SK-N-SH (cell line): ENCODE measurements at regions not wholly inside any gene's neighbourhood (a gene's known extent, or its start where the extent isn't known, plus 50 kb on each side); places are given as distances from the start of the nearest gene placed in this dataset.

Experiments used
- CTCF ChIA-PET: fragments of 300-600, 350-600 bp; formaldehyde crosslinking; extraction: SDS; loops from one replicate; lab custom pipeline; 2021; lab: Yijun Ruan, JAX
- POLR2A ChIA-PET: fragments of 350-600 bp; sonication (Branson Sonifier 250); formaldehyde crosslinking; extraction: SDS; loops from one replicate; lab custom pipeline; 2020; ENCODE audit warnings: antibody characterized with exemption, inconsistent platforms; lab: Yijun Ruan, JAX
- DNase-seq: peaks from one replicate; pipeline ENCODE4 v3.0.0; 2012
- H2AFZ ChIP-seq: fragments of 200-600 bp; sonication (generic); 2 replicates; pipeline ENCODE4 v1.8.1; 2016; ENCODE audit warnings: antibody characterized with exemption, mild to moderate bottlenecking, low read depth
- H3F3A ChIP-seq: fragments of 200-600 bp; sonication (generic); replicated peaks from 2 replicates; pipeline ENCODE3; 2016; ENCODE audit warnings: antibody characterized with exemption, mild to moderate bottlenecking; ENCODE audit not compliant: insufficient read depth
- H3K27ac ChIP-seq, 2 experiments: fragments of 200-500 bp in 1 of 2; fragments of 200-600 bp in 1 of 2; sonication (Bioruptor generic) in 1 of 2; sonication (generic), shearing (Covaris generic) in 1 of 2; 2 replicates each; pipeline versions ENCODE4 v1.5.1 to v1.6.1; 2014 to 2016; ENCODE audit warnings: low read depth in 2 of 2, inconsistent platforms in 1 of 2, low read length in 1 of 2, mild to moderate bottlenecking in 1 of 2, mixed read lengths in 1 of 2
- H3K27me3 ChIP-seq: fragments of 200-600 bp; sonication (generic), shearing (Covaris generic); 2 replicates; pipeline ENCODE4 v1.6.1; 2016; ENCODE audit warnings: mixed run types; ENCODE audit not compliant: insufficient read depth
- H3K36me3 ChIP-seq, 2 experiments: fragments of 200-500 bp in 1 of 2; fragments of 200-600 bp in 1 of 2; sonication (Bioruptor generic) in 1 of 2; sonication (generic) in 1 of 2; replicated peaks in 1 of 2; 2 replicates each; pipeline versions ENCODE3 to v1.5.1; 2014 to 2016; ENCODE audit warnings: low read length in 1 of 2, mild to moderate bottlenecking in 1 of 2; ENCODE audit not compliant: insufficient read depth in 2 of 2, control insufficient read depth in 1 of 2
- H3K4me1 ChIP-seq, 2 experiments: fragments of 200-500 bp in 1 of 2; fragments of 200-600 bp in 1 of 2; sonication (Bioruptor generic) in 1 of 2; sonication (generic), shearing (Covaris generic) in 1 of 2; 2 replicates each; pipeline versions ENCODE4 v1.5.1 to v1.6.1; 2014 to 2016; ENCODE audit warnings: low read depth in 1 of 2, low read length in 1 of 2, mixed run types in 1 of 2; ENCODE audit not compliant: insufficient read depth in 2 of 2, control insufficient read depth in 1 of 2
- H3K4me2 ChIP-seq: fragments of 200-600 bp; sonication (generic), shearing (Covaris generic); 2 replicates; pipeline ENCODE4 v1.6.1; 2017; ENCODE audit warnings: mixed run types
- H3K4me3 ChIP-seq, 2 experiments: fragments of 200-500 bp in 1 of 2; fragments of 200-600 bp in 1 of 2; sonication (Bioruptor generic) in 1 of 2; sonication (generic), shearing (Covaris generic) in 1 of 2; 2 replicates each; pipeline versions ENCODE4 v1.5.1 to v1.8.1; 2014 to 2016; ENCODE audit warnings: low read depth in 2 of 2, inconsistent platforms in 1 of 2, low read length in 1 of 2, mild to moderate bottlenecking in 1 of 2, mixed read lengths in 1 of 2, moderate library complexity in 1 of 2
- H3K79me2 ChIP-seq: fragments of 200-600 bp; sonication (generic); 2 replicates; pipeline ENCODE4 v1.8.1; 2017; ENCODE audit warnings: mild to moderate bottlenecking; ENCODE audit not compliant: insufficient read depth
- H3K9ac ChIP-seq: fragments of 200-600 bp; sonication (generic); 2 replicates; pipeline ENCODE4 v1.6.1; 2017; ENCODE audit warnings: mixed run types
- H3K9me2 ChIP-seq: fragments of 200-600 bp; sonication (generic); 2 replicates; pipeline ENCODE4 v1.6.1; 2017; ENCODE audit warnings: mixed run types
- H3K9me3 ChIP-seq: fragments of 200-600 bp; sonication (generic); 2 replicates; pipeline ENCODE4 v1.6.1; 2017; ENCODE audit warnings: mixed run types, mild to moderate bottlenecking, moderate library complexity
- H4K20me1 ChIP-seq: fragments of 200-600 bp; sonication (generic); 2 replicates; pipeline ENCODE4 v1.6.1; 2017; ENCODE audit warnings: mild to moderate bottlenecking, mixed run types; ENCODE audit not compliant: insufficient read depth
- ELF1 ChIP-seq: IDR thresholded peaks from 2 replicates; pipeline ENCODE4 v1.4.0; 2012
- FOSL2 ChIP-seq: IDR thresholded peaks from 2 replicates; pipeline ENCODE4 v1.4.0; 2012; ENCODE audit warnings: low read depth, mild to moderate bottlenecking, moderate library complexity, borderline replicate concordance
- GATA2 ChIP-seq: sonication (generic); formaldehyde crosslinking; IDR thresholded peaks from 2 replicates; pipeline ENCODE4 v1.5.0; 2020; ENCODE audit warnings: mild to moderate bottlenecking, missing genetic modification reagents
- MEF2A ChIP-seq: IDR thresholded peaks from 2 replicates; pipeline ENCODE4 v1.4.0; 2012; ENCODE audit warnings: low read depth, borderline replicate concordance
- MXI1 ChIP-seq: IDR thresholded peaks from 2 replicates; pipeline ENCODE4 v1.6.1; 2012; ENCODE audit warnings: mild to moderate bottlenecking, low read depth, low read length, improper control_type of control experiment
- NFIC ChIP-seq: IDR thresholded peaks from 2 replicates; pipeline ENCODE4 v1.4.0; 2012; ENCODE audit warnings: borderline replicate concordance
- NRF1 ChIP-seq: IDR thresholded peaks from 2 replicates; pipeline ENCODE4 v1.6.1; 2012; ENCODE audit warnings: low read depth, mild to moderate bottlenecking, low read length
- RAD21 ChIP-seq: IDR thresholded peaks from 2 replicates; pipeline ENCODE4 v1.6.1; 2012; ENCODE audit warnings: mild to moderate bottlenecking, low read length
- RFX5 ChIP-seq: IDR thresholded peaks from 2 replicates; pipeline ENCODE4 v1.6.1; 2012; ENCODE audit warnings: mild to moderate bottlenecking, improper control_type of control experiment, low read length
- RXRA ChIP-seq: IDR thresholded peaks from 2 replicates; pipeline ENCODE4 v1.4.0; 2012; ENCODE audit warnings: low read depth, mild to moderate bottlenecking, borderline replicate concordance
- TCF12 ChIP-seq: IDR thresholded peaks from 2 replicates; pipeline ENCODE4 v1.4.0; 2012
- WGBS: methylation state at CpG from one replicate; pipeline ENCODE4 v1.1.6; 2017; ENCODE audit warnings: low lambda C conversion rate; 5-methylcytosine and 5-hydroxymethylcytosine counted together
- TF ChIP-seq, protein P1 (sequence below): IDR thresholded peaks from 2 replicates; pipeline ENCODE4 v1.6.1; 2012; ENCODE audit warnings: mild to moderate bottlenecking, low read depth, low read length, moderate library complexity
- TF ChIP-seq, protein P2 (sequence below): fragments of 150-350 bp; IDR thresholded peaks from 2 replicates; pipeline ENCODE4 v1.6.1; 2017; ENCODE audit warnings: antibody characterized with exemption, low read length, low read depth, borderline replicate concordance
- TF ChIP-seq, protein P3 (sequence below): fragments of 200-600 bp; sonication (generic); IDR thresholded peaks from 2 replicates; pipeline ENCODE4 v1.6.1; 2017; ENCODE audit warnings: antibody characterized with exemption, mild to moderate bottlenecking, moderate library complexity
- TF ChIP-seq, protein P4 (sequence below): IDR thresholded peaks from 2 replicates; pipeline ENCODE4 v1.4.0; 2012; ENCODE audit warnings: low read depth, borderline replicate concordance
- TF ChIP-seq, protein P5 (sequence below): IDR thresholded peaks from 2 replicates; pipeline ENCODE4 v1.4.0; 2012; ENCODE audit warnings: low read depth, borderline replicate concordance

DNA sequence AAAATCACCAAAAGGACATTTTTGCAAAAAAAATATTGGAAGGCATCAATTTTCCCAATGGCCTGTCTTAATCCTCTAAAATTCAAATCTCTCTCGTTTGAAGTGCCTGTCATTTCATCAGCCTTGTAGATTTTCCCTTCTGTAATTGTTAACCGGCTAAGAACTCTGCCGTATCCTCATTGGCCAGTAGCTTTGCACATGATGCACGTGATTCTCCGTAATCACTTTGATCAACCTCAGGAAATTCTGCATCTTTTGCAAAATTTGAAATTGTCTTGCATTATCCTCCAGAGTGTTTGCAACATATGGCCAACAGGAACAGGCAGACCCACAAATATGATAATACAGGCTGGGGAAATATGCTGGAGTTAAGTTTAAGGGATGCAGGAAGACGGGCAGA is 184.2 kb upstream of the RPL38 start:
- no peak for DNase-seq
- H3K4me1 ChIP-seq, result peaks cover 0 to 2% of the 10 kb centered on the region in 2 experiments; a peak in 1 of 4 replicates
- H3F3A ChIP-seq, result no peaks in the 10 kb centered on the region
- H3K9me3 ChIP-seq, result 0 out of 2 replicates have a peak, but pooled peaks cover 3% of the 10 kb centered on the region
- H3K36me3 ChIP-seq, result no peaks in the 10 kb centered on the region
- H3K79me2 ChIP-seq, result no peaks in the 10 kb centered on the region
- no peaks in the 10 kb centered on the region for H4K20me1 ChIP-seq
- H3K9me2 ChIP-seq, result no peaks in the 10 kb centered on the region
- no peak overlapping the region for H3K4me3 ChIP-seq
- no peak overlapping the region for H3K27ac ChIP-seq
- POLR2A ChIA-PET, result no interaction called here
- H3K4me2 ChIP-seq, result no peak overlapping the region
- WGBS, result 53% methylated on average over 6 of the region's 6 CpGs
- CTCF ChIA-PET, result interaction anchor here (0.6 to 3.6 kb wide), 4 partner anchors 10 to 1120 kb away, joined by 3 to 12 read pairs (median 5); no protein-coding TSS in a partner anchor
- H3K9ac ChIP-seq, result no peak overlapping the region
- TF ChIP-seq GATA2 (CRISPR knock-in tag), result no peak
- TF ChIP-seq, protein P1, sequence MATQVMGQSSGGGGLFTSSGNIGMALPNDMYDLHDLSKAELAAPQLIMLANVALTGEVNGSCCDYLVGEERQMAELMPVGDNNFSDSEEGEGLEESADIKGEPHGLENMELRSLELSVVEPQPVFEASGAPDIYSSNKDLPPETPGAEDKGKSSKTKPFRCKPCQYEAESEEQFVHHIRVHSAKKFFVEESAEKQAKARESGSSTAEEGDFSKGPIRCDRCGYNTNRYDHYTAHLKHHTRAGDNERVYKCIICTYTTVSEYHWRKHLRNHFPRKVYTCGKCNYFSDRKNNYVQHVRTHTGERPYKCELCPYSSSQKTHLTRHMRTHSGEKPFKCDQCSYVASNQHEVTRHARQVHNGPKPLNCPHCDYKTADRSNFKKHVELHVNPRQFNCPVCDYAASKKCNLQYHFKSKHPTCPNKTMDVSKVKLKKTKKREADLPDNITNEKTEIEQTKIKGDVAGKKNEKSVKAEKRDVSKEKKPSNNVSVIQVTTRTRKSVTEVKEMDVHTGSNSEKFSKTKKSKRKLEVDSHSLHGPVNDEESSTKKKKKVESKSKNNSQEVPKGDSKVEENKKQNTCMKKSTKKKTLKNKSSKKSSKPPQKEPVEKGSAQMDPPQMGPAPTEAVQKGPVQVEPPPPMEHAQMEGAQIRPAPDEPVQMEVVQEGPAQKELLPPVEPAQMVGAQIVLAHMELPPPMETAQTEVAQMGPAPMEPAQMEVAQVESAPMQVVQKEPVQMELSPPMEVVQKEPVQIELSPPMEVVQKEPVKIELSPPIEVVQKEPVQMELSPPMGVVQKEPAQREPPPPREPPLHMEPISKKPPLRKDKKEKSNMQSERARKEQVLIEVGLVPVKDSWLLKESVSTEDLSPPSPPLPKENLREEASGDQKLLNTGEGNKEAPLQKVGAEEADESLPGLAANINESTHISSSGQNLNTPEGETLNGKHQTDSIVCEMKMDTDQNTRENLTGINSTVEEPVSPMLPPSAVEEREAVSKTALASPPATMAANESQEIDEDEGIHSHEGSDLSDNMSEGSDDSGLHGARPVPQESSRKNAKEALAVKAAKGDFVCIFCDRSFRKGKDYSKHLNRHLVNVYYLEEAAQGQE, result no peak
- no peak for TF ChIP-seq FOSL2
- no peak for TF ChIP-seq RXRA
- TF ChIP-seq, protein P2, sequence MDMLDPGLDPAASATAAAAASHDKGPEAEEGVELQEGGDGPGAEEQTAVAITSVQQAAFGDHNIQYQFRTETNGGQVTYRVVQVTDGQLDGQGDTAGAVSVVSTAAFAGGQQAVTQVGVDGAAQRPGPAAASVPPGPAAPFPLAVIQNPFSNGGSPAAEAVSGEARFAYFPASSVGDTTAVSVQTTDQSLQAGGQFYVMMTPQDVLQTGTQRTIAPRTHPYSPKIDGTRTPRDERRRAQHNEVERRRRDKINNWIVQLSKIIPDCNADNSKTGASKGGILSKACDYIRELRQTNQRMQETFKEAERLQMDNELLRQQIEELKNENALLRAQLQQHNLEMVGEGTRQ, result no peak
- TF ChIP-seq, protein P3, sequence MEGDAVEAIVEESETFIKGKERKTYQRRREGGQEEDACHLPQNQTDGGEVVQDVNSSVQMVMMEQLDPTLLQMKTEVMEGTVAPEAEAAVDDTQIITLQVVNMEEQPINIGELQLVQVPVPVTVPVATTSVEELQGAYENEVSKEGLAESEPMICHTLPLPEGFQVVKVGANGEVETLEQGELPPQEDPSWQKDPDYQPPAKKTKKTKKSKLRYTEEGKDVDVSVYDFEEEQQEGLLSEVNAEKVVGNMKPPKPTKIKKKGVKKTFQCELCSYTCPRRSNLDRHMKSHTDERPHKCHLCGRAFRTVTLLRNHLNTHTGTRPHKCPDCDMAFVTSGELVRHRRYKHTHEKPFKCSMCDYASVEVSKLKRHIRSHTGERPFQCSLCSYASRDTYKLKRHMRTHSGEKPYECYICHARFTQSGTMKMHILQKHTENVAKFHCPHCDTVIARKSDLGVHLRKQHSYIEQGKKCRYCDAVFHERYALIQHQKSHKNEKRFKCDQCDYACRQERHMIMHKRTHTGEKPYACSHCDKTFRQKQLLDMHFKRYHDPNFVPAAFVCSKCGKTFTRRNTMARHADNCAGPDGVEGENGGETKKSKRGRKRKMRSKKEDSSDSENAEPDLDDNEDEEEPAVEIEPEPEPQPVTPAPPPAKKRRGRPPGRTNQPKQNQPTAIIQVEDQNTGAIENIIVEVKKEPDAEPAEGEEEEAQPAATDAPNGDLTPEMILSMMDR, result no peak
- TF ChIP-seq, protein P4, sequence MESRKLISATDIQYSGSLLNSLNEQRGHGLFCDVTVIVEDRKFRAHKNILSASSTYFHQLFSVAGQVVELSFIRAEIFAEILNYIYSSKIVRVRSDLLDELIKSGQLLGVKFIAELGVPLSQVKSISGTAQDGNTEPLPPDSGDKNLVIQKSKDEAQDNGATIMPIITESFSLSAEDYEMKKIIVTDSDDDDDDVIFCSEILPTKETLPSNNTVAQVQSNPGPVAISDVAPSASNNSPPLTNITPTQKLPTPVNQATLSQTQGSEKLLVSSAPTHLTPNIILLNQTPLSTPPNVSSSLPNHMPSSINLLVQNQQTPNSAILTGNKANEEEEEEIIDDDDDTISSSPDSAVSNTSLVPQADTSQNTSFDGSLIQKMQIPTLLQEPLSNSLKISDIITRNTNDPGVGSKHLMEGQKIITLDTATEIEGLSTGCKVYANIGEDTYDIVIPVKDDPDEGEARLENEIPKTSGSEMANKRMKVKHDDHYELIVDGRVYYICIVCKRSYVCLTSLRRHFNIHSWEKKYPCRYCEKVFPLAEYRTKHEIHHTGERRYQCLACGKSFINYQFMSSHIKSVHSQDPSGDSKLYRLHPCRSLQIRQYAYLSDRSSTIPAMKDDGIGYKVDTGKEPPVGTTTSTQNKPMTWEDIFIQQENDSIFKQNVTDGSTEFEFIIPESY, result no peak
- no peak for TF ChIP-seq RFX5
- no peak for TF ChIP-seq ELF1
- TF ChIP-seq TCF12, result no peak
- no peak for TF ChIP-seq MXI1
- no peak for TF ChIP-seq NRF1
- no peak for TF ChIP-seq MEF2A
- no peak for TF ChIP-seq RAD21
- TF ChIP-seq, protein P5, sequence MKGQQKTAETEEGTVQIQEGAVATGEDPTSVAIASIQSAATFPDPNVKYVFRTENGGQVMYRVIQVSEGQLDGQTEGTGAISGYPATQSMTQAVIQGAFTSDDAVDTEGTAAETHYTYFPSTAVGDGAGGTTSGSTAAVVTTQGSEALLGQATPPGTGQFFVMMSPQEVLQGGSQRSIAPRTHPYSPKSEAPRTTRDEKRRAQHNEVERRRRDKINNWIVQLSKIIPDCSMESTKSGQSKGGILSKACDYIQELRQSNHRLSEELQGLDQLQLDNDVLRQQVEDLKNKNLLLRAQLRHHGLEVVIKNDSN, result no peak
- TF ChIP-seq NFIC, result no peak
- no peaks in the 10 kb centered on the region for H3K27me3 ChIP-seq
- no peak overlapping the region for H2AFZ ChIP-seq
